Loucy (cell line): ENCODE measurements at regions not wholly inside any gene's neighbourhood (a gene's known extent, or its start where the extent isn't known, plus 50 kb on each side); places are given as distances from the start of the nearest gene placed in this dataset.

ENCODE experiments used
- H2AFZ ChIP-seq: fragments of 200-600 bp; sonication (generic); 2 replicates; pipeline ENCODE4 v1.6.0; 2016; ENCODE audit warnings: antibody characterized with exemption, mild to moderate bottlenecking, low read length, moderate library complexity
- H3F3A ChIP-seq: fragments of 200-600 bp; 2 replicates; pipeline ENCODE4 v1.6.0; 2016; ENCODE audit warnings: antibody characterized with exemption, low read depth, mild to moderate bottlenecking
- H3K27me3 ChIP-seq: fragments of 200-600 bp; sonication (generic); 2 replicates; pipeline ENCODE4 v1.6.1; 2014; ENCODE audit warnings: low read length, mild to moderate bottlenecking; ENCODE audit not compliant: insufficient read depth, poor library complexity, severe bottlenecking
- H3K36me3 ChIP-seq: fragments of 200-600 bp; sonication (generic); 2 replicates; pipeline ENCODE4 v1.6.1; 2016; ENCODE audit warnings: low read length; ENCODE audit not compliant: insufficient read depth
- H3K4me1 ChIP-seq: fragments of 200-600 bp; sonication (generic); 2 replicates; pipeline ENCODE4 v1.5.1; 2014; ENCODE audit warnings: low read length, mild to moderate bottlenecking; ENCODE audit not compliant: insufficient read depth, poor library complexity, severe bottlenecking
- H3K4me2 ChIP-seq: fragments of 200-600 bp; sonication (generic); 2 replicates; pipeline ENCODE4 v1.6.0; 2014; ENCODE audit warnings: antibody characterized with exemption, low read length, low read depth, mild to moderate bottlenecking; ENCODE audit not compliant: poor library complexity, severe bottlenecking
- H3K4me3 ChIP-seq: fragments of 200-600 bp; sonication (generic); 2 replicates; pipeline ENCODE4 v1.5.1; 2014; ENCODE audit warnings: low read length, mild to moderate bottlenecking, mixed read lengths; ENCODE audit not compliant: poor library complexity, severe bottlenecking
- H3K79me2 ChIP-seq: fragments of 200-600 bp; sonication (generic); 2 replicates; pipeline ENCODE4 v1.6.1; 2014; ENCODE audit warnings: low read length; ENCODE audit not compliant: insufficient read depth
- H3K9ac ChIP-seq: fragments of 200-600 bp; sonication (generic); 2 replicates; pipeline ENCODE4 v1.6.0; 2014; ENCODE audit warnings: mild to moderate bottlenecking, low read depth, low read length, moderate library complexity; ENCODE audit not compliant: poor library complexity, severe bottlenecking
- H3K9me2 ChIP-seq: fragments of 200-600 bp; sonication (generic); replicated peaks from 2 replicates; pipeline ENCODE4 v1.6.1; 2016; ENCODE audit warnings: low read depth, low read length, mixed read lengths
- H3K9me3 ChIP-seq: fragments of 200-600 bp; sonication (generic); 2 replicates; pipeline ENCODE4 v1.6.1; 2014; ENCODE audit warnings: mild to moderate bottlenecking, antibody characterized with exemption, low read length, low read depth; ENCODE audit not compliant: insufficient read depth
- H4K20me1 ChIP-seq: fragments of 200-600 bp; sonication (generic); 2 replicates; pipeline ENCODE4 v1.6.0; 2014; ENCODE audit warnings: antibody characterized with exemption, low read length, mild to moderate bottlenecking; ENCODE audit not compliant: insufficient read depth, poor library complexity, severe bottlenecking
- CTCF ChIP-seq: fragments of 200-600 bp; sonication (generic); conservative IDR thresholded peaks from 2 replicates; pipeline ENCODE4 v1.5.1; 2014; ENCODE audit warnings: mild to moderate bottlenecking, antibody characterized with exemption, low read length
- EZH2phosphoT487 ChIP-seq: fragments of 200-600 bp; IDR thresholded peaks from 2 replicates; pipeline ENCODE4 v1.6.1; 2018; ENCODE audit warnings: antibody characterized with exemption, mild to moderate bottlenecking, moderate library complexity, borderline replicate concordance

DNA sequence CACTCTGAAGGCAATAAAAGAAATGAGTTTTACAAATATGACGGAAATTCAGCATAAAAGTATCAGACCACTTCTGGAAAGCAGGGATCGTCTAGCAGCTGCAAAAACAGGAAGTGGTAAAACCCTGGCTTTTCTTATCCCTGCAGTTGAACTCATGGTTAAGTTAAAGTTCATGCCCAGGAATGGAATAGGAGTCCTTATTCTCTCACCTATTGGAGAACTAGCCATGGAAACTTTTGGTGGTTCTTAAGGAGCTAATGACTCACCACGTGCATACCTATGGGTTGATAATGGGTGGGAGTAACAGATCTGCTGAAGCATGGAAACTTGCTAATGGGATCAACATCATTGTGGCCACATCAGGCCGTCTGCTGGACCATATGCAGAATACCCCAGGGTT is 93.5 kb upstream of the RGMB start:
- Histone ChIP-seq H4K20me1 (no peaks in the 10 kb centered on the region), H3K79me2 (no peaks in the 10 kb centered on the region), H3K9me2 (no peaks in the 10 kb centered on the region), H3K4me3 (no peak overlapping the region), H2AFZ (no peak overlapping the region), H3K4me1 (no peaks in the 10 kb centered on the region), H3F3A (no peaks in the 10 kb centered on the region), H3K4me2 (no peak overlapping the region), H3K9ac (no peak overlapping the region), H3K27me3 (no peaks in the 10 kb centered on the region), H3K9me3 (no peaks in the 10 kb centered on the region), H3K36me3 (no peaks in the 10 kb centered on the region)
- TF ChIP-seq CTCF (no peak), EZH2phosphoT487 (no peak)

DNA sequence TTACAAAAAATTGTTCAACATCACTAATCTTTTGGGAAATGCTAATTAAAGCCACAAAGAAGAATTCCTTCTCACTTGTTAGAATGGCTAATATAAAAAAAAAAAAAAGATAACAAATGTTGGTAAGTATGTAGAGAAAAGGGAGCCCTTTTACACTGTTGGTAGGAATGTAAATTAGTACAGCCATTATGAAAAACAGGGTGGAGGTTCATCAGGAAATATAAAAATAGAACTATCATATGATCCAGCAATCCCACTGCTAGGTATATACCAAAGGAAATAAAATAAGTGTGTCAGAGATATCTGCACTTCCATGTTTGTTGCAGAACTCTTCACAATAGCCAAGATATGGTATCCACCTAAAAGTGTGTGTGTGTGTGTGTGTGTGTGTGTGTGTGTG is 83.5 kb upstream of the RGMB start:
- no peaks in the 10 kb centered on the region for H3K9me2 ChIP-seq
- H3F3A ChIP-seq: no peaks in the 10 kb centered on the region
- no peak overlapping the region for H3K9ac ChIP-seq
- H3K4me2 ChIP-seq: no peak overlapping the region
- H3K4me1 ChIP-seq: no peaks in the 10 kb centered on the region
- no peak overlapping the region for H2AFZ ChIP-seq
- no peaks in the 10 kb centered on the region for H3K79me2 ChIP-seq
- H4K20me1 ChIP-seq: no peaks in the 10 kb centered on the region
- H3K36me3 ChIP-seq: no peaks in the 10 kb centered on the region
- H3K9me3 ChIP-seq: no peaks in the 10 kb centered on the region
- TF ChIP-seq CTCF (no peak), EZH2phosphoT487 (no peak)
- no peak overlapping the region for H3K4me3 ChIP-seq
- no peaks in the 10 kb centered on the region for H3K27me3 ChIP-seq

DNA sequence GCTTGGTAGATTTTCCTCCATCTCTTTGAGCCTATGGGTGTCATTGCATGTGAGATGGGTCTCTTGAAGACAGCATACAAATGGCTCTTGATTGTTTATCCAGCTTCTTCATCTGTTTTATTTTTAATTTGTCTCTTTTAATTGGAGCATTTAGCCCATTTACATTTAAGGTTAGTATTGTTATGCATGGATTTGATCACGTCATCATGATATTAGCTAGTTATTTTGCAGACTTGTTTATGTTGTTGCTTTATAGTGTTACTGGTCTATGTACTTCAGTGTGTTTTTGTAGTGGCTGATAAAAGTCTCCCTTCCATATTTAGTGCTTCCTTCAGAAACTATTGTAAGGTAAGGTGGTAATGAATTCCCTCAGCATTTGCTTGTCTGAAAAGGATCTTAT is 78.6 kb upstream of the RGMB start:
- Histone ChIP-seq H3K36me3 (no peaks in the 10 kb centered on the region), H3K27me3 (no peaks in the 10 kb centered on the region), H3K9ac (no peak overlapping the region), H3K9me3 (no peaks in the 10 kb centered on the region), H3F3A (no peaks in the 10 kb centered on the region), H2AFZ (no peak overlapping the region), H3K4me2 (no peak overlapping the region), H3K4me3 (no peak overlapping the region), H3K4me1 (no peaks in the 10 kb centered on the region), H4K20me1 (no peaks in the 10 kb centered on the region), H3K79me2 (no peaks in the 10 kb centered on the region), H3K9me2 (no peaks in the 10 kb centered on the region)
- no peak for TF ChIP-seq EZH2phosphoT487
- no peak for TF ChIP-seq CTCF
